Stomach (tissue), 8 donors: ENCODE measurements at regions not wholly inside any gene's neighbourhood (a gene's known extent, or its start where the extent isn't known, plus 50 kb on each side); places are given as distances from the start of the nearest gene placed in this dataset.

Experiments used
- DNase-seq, 2 donors: peaks; one replicate each; pipeline versions ENCODE4 v3.0.0 to v3.0.0-alpha.2; 2013 to 2019
- H3K27ac ChIP-seq, 5 donors: fragments of 200-600 bp in 4 of 5; sonication (generic) in 4 of 5; one replicate each; pipeline ENCODE4 v1.5.1; 2013 to 2019; ENCODE audit warnings: mild to moderate bottlenecking in 1 of 5, moderate library complexity in 1 of 5
- H3K27me3 ChIP-seq, 3 donors: fragments of 200-600 bp; sonication (generic); one replicate each; pipeline ENCODE4 v1.5.1; 2017 to 2019; ENCODE audit warnings: mixed run types in 1 of 3
- H3K36me3 ChIP-seq, 4 donors: fragments of 200-600 bp; sonication (generic); 1 replicate in 3 of 4; 2 replicates in 1 of 4; pipeline ENCODE4 v1.5.1; 2016 to 2019
- H3K4me1 ChIP-seq, 4 donors: fragments of 200-600 bp; sonication (generic); one replicate each; pipeline ENCODE4 v1.5.1; 2016 to 2019
- H3K4me3 ChIP-seq, 4 donors: fragments of 200-600 bp; sonication (generic) in 3 of 4; one replicate each; pipeline ENCODE4 v1.5.1; 2016 to 2019; ENCODE audit warnings: mild to moderate bottlenecking in 1 of 4
- H3K9me3 ChIP-seq, 4 donors: fragments of 200-600 bp; sonication (generic); one replicate each; pipeline ENCODE4 v1.5.1; 2016 to 2019
- CTCF ChIP-seq, 7 experiments: fragments of 450-650 bp in 4 of 7; fragments of 200-600 bp in 3 of 7; sonication (generic) in 3 of 7; IDR thresholded peaks; one replicate each; pipeline ENCODE4 v1.5.1; 2016 to 2019; ENCODE audit warnings: antibody characterized with exemption in 7 of 7, control low read depth in 2 of 7, mild to moderate bottlenecking in 1 of 7
- EP300 ChIP-seq: sonication (generic); formaldehyde crosslinking; IDR thresholded peaks from one replicate; pipeline ENCODE4 v1.6.1; 2017; ENCODE audit warnings: antibody characterized with exemption
- POLR2A ChIP-seq, 4 donors: fragments of 450-650 bp; IDR thresholded peaks; one replicate each; pipeline ENCODE4 v1.6.1; 2016; ENCODE audit warnings: antibody characterized with exemption in 4 of 4, control low read depth in 2 of 4, mild to moderate bottlenecking in 1 of 4, moderate library complexity in 1 of 4
- POLR2AphosphoS5 ChIP-seq, 3 donors: sonication (generic); formaldehyde crosslinking; IDR thresholded peaks; one replicate each; pipeline ENCODE4 v1.6.1; 2016; ENCODE audit warnings: antibody characterized with exemption in 3 of 3
- WGBS, 5 donors: extraction: QIAGEN DNeasy Blood & Tissue Kit in 3 of 5; methylation state at CpG; one replicate each; pipeline versions ENCODE4 v1.1.5 to v1.1.7; 2013 to 2018; 5-methylcytosine and 5-hydroxymethylcytosine counted together
- intact Hi-C: fragments of 100-400 bp; cut with DNase I; formaldehyde crosslinking; loops from one replicate; pipeline ENCODE4 v1.15.1; 2023; ENCODE audit warnings: low total_unique reads
- donor health status: healthy with polysubstance abuse.
- donor health status: Bipolar disorder and iron deficiency.
- donor health status: healthy.

DNA sequence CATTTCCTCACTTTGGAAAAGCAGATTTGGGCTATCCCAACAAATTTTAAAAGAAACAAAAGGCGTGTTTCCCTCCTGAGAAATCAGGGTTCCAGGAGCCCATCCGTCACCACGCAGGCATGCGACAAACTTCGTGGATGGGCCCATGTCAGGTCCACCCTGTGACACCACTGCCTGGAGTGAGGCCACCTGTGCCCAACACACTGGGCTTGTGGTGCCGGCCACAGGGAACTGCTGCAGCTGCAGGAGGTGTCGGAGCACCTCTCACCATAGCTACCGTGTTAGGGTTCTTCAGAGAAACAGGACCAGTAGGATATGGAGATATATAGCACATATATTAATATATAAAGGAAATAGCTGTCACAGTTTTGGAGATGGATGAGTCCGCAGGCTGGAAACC, 53.0 kb upstream of the BCL11B start:
- TF ChIP-seq CTCF (IDR thresholded peaks at IDR 0.05) (no peak), POLR2A (IDR thresholded peaks at IDR 0.05) (no peak), POLR2AphosphoS5 (IDR thresholded peaks at IDR 0.05) (no peak), EP300 (no peak)
- H3K4me1 ChIP-seq, result peaks cover 4 to 9% (median 7%) of the 10 kb centered on the region in 4 donors
- H3K27me3 ChIP-seq, result peaks cover 0 to 60% (median 0%) of the 10 kb centered on the region in 3 donors
- no peaks in the 10 kb centered on the region for H3K9me3 ChIP-seq
- 81 to 85% (median 83%) methylated on average over 9 of the region's 9 CpGs for WGBS, 5 donors
- H3K27ac ChIP-seq, result no peak overlapping the region
- no peak overlapping the region for H3K4me3 ChIP-seq
- no peak for DNase-seq
- no peaks in the 10 kb centered on the region for H3K36me3 ChIP-seq
- intact Hi-C loops, result no loop called here

DNA sequence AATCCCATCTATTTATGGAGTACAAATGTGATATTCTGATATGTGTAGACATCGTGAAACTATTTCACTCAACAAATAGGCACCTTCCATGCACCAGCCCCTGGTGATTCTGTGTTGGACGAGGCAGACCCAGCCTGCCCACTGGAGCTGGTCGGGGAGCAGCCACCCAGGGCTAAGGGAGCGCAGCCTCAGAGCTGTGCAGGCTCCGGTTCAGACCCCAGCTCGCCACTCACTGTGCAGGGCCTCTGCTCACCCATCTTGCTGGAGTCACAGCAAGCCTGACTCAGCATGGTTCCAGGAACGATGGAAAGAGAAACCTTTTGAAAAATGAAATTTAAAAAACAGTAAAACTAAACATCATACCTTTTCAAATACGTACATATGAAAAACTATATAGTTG, 52.3 kb upstream of the BCL11B start:
- Histone ChIP-seq H3K27ac (no peak overlapping the region), H3K27me3 (peaks cover 0 to 61% (median 0%) of the 10 kb centered on the region in 3 donors), H3K9me3 (no peaks in the 10 kb centered on the region), H3K36me3 (no peaks in the 10 kb centered on the region), H3K4me3 (no peak overlapping the region), H3K4me1 (peaks cover 5 to 13% (median 9%) of the 10 kb centered on the region in 4 donors)
- DNase-seq, result no peak
- TF ChIP-seq POLR2A (IDR thresholded peaks at IDR 0.05) (no peak), POLR2AphosphoS5 (IDR thresholded peaks at IDR 0.05) (no peak), EP300 (no peak), CTCF (IDR thresholded peaks at IDR 0.05) (no peak)
- 74 to 81% (median 78%) methylated on average over 8 of the region's 8 CpGs for WGBS, 5 donors
- intact Hi-C loops, result no loop called here

DNA sequence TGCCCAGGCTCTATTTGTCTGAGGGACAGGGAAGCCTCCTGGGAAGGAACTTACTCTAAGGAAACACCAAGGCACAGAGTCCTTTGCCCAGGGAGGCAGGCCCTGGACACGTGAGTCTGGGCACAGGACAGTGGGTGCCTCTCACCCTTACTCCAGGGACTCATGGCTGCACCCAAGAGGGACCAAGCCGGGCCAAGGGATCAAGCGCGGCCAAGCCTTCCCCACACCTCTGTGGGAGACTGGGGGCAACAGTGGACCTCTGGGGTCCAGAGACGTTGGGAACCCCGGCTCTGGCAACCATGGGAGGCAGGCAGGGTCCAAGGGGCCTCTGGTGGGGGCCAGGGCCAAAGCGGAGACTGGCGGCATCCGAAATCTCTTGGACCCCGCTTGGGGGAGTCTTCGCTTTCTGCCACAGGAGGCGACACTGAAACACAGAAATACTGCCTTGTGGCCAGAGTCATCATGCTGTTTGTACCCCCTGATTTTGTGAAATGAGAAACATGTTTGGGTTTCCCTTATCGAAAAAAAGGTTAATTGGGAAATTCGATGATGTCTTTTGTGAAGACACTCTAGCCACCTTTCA, 51.7 kb upstream of the BCL11B start:
- no peak overlapping the region for H3K4me3 ChIP-seq

More for the DNA sequence above, 51.7 kb upstream of the BCL11B start:
- no peak for DNase-seq
- peaks cover 5 to 15% (median 9%) of the 10 kb centered on the region in 4 donors for H3K4me1 ChIP-seq
- TF ChIP-seq POLR2A (IDR thresholded peaks at IDR 0.05) (no peak), EP300 (no peak), POLR2AphosphoS5 (IDR thresholded peaks at IDR 0.05) (no peak), CTCF (IDR thresholded peaks at IDR 0.05) (no peak)
- peaks cover 0 to 60% (median 0%) of the 10 kb centered on the region in 3 donors for H3K27me3 ChIP-seq
- intact Hi-C loops, result no loop called here
- H3K9me3 ChIP-seq, result no peaks in the 10 kb centered on the region
- no peak overlapping the region for H3K27ac ChIP-seq
- H3K36me3 ChIP-seq, result no peaks in the 10 kb centered on the region
- WGBS, 5 donors, result 85 to 89% (median 88%) methylated on average over 14 of the region's 14 CpGs
